GM12891 (cell line): ENCODE measurements at regions not wholly inside any gene's neighbourhood (a gene's known extent, or its start where the extent isn't known, plus 50 kb on each side); places are given as distances from the start of the nearest gene placed in this dataset.

Experiments used
- POLR2A ChIP-seq: IDR thresholded peaks from 2 replicates; pipeline ENCODE4 v1.6.1; 2011; ENCODE audit warnings: low read depth, low read length, control low read depth
- TAF1 ChIP-seq: IDR thresholded peaks from 2 replicates; pipeline ENCODE4 v1.6.1; 2011; ENCODE audit warnings: low read depth, low read length, control low read depth

DNA sequence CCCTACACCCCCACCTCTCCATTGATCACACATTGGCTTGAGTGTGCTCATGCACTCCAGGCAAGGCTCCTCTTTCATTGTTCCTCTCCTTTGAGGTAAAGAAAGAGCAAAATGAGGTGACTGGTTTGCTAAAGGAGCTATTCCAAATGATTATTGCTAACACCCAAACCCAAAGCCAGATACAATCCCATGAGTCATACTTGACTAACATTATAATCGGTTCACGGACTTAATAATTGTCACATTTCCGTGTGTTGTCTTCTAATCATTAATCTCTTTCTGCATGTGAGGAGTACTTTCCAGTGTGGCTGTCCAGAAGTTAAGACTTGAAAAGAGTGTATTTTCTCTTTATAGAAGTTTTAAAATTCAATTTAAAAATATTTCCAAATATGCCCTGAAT lies 174.3 kb upstream of the SFRP2 start:
- no peak for TF ChIP-seq POLR2A
- no peak for TF ChIP-seq TAF1
